Activated B cell treated with CpG ODN at 0.5 μM for 24 hours (primary cell): ENCODE measurements at regions not wholly inside any gene's neighbourhood (a gene's known extent, or its start where the extent isn't known, plus 50 kb on each side); places are given as distances from the start of the nearest gene placed in this dataset.

Experiments used
- ATAC-seq: fragments of 200-7000 bp; cut with Tn5 transposase; one replicate; pipeline ENCODE4 v1.10.0; 2021; ENCODE audit warnings: low read depth, mild to moderate bottlenecking, moderate library complexity
- CTCF ChIA-PET: fragments of 350-600 bp; sonication (Branson Sonifier 250); formaldehyde crosslinking; loops from one replicate; lab custom pipeline; 2021; ENCODE audit warnings: antibody characterized with exemption; lab: Charles Lee
- POLR2A ChIA-PET: fragments of 350-600 bp; sonication (Branson Sonifier 250); formaldehyde crosslinking; loops from one replicate; lab custom pipeline; 2021; ENCODE audit warnings: antibody characterized with exemption; lab: Charles Lee
- DNase-seq: peaks from one replicate; pipeline ENCODE4 v3.0.0; 2022
- H3K27ac Mint-ChIP-seq: one replicate; pipeline ENCODE4 v1.8.0; 2020; ENCODE audit warnings: mixed read lengths
- H3K27me3 Mint-ChIP-seq: one replicate; pipeline ENCODE4 v1.8.0; 2021; ENCODE audit warnings: mixed read lengths
- H3K36me3 Mint-ChIP-seq: one replicate; pipeline ENCODE4 v1.8.0; 2021; ENCODE audit warnings: low read depth, mixed read lengths
- H3K4me1 Mint-ChIP-seq: one replicate; pipeline ENCODE4 v1.8.0; 2021; ENCODE audit warnings: mixed read lengths
- H3K4me3 Mint-ChIP-seq: one replicate; pipeline ENCODE4 v1.8.0; 2020; ENCODE audit warnings: mild to moderate bottlenecking, mixed read lengths
- H3K9me3 Mint-ChIP-seq: one replicate; pipeline ENCODE4 v1.8.0; 2020; ENCODE audit warnings: mixed read lengths
- intact Hi-C: fragments of 100-400 bp; cut with micrococcal nuclease; formaldehyde crosslinking; loops from one replicate; pipeline ENCODE4 v1.15.1; 2024
- TF ChIP-seq, protein P1 (sequence below): fragments of 200-600 bp; IDR thresholded peaks from one replicate; pipeline ENCODE4 v1.8.0; 2022; ENCODE audit warnings: antibody characterized with exemption, mild to moderate bottlenecking

DNA sequence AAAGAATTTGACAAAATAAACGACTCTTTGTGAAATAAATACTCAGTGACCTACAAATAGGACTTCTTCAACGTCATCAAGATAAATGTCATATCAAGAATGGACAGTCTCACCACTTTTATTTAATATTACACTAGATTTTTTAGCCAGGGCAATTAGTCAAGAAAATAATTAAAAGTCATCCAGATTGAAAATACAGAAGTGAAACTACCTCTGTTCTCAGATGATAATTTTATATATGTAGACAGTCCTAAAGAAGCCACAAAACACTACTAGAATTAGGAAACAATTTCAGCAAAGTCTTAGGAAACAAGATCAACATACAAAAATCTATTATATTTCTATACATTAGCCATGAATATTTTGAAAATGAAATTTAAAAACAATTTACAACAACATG lies 689.6 kb upstream of the SEL1L start:
- DNase-seq (no peak), ATAC-seq (no peak)
- no peak overlapping the region for H3K4me3 Mint-ChIP-seq
- no peak overlapping the region for H3K27ac Mint-ChIP-seq
- peaks cover 5% of the 10 kb centered on the region for H3K9me3 Mint-ChIP-seq
- TF ChIP-seq, protein P1, sequence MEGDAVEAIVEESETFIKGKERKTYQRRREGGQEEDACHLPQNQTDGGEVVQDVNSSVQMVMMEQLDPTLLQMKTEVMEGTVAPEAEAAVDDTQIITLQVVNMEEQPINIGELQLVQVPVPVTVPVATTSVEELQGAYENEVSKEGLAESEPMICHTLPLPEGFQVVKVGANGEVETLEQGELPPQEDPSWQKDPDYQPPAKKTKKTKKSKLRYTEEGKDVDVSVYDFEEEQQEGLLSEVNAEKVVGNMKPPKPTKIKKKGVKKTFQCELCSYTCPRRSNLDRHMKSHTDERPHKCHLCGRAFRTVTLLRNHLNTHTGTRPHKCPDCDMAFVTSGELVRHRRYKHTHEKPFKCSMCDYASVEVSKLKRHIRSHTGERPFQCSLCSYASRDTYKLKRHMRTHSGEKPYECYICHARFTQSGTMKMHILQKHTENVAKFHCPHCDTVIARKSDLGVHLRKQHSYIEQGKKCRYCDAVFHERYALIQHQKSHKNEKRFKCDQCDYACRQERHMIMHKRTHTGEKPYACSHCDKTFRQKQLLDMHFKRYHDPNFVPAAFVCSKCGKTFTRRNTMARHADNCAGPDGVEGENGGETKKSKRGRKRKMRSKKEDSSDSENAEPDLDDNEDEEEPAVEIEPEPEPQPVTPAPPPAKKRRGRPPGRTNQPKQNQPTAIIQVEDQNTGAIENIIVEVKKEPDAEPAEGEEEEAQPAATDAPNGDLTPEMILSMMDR: no peak
- intact Hi-C loops: no loop called here
- ChIA-PET POLR2A (no interaction called here), CTCF (no interaction called here)
- no peaks in the 10 kb centered on the region for H3K36me3 Mint-ChIP-seq
- H3K27me3 Mint-ChIP-seq: no peaks in the 10 kb centered on the region
- no peaks in the 10 kb centered on the region for H3K4me1 Mint-ChIP-seq

DNA sequence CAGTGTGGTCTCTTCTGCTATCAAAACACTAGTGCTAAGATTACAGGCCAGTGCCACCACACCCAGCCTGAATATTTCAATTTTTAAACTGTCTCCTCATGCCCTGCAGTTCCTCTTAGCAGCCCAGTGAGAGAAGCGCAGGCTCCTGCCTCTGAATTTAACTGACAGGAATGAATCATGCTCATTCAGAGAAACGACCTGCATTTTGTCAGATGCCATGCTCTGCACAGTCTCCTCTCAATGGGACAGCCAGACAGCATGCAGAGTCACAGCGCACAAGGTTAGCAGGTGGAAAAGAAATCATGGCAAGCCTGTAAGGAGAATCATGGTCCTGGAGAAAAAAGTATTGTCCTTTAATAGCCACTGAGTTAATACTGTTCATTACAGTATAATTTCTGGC lies 691.0 kb upstream of the SEL1L start:
- TF ChIP-seq, protein P1: no peak
- Mint-ChIP-seq H3K4me1 (no peaks in the 10 kb centered on the region), H3K4me3 (no peak overlapping the region), H3K9me3 (peaks cover 5% of the 10 kb centered on the region), H3K27me3 (no peaks in the 10 kb centered on the region), H3K36me3 (no peaks in the 10 kb centered on the region), H3K27ac (no peak overlapping the region)
- DNase-seq (no peak), ATAC-seq (no peak)
- ChIA-PET POLR2A (no interaction called here), CTCF (no interaction called here)
- intact Hi-C loops: no loop called here

DNA sequence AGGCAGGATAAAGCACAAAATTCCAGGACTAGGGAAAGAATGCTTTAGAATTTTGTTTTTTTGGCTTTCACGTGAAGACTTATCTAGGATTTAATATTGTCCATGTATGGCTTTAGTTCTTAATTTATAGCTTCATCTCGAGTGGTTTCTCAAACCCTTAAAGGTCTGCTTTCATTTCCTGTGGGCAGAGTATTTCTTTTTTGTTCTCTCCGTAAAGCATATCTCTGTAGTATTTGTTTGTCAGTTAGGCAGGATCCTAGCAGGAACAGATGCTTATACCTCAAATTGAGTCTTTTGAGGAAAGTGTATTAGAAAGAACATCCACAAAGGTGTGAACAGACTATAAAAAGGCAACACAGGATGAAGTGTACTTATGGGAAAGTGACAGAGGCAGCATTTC lies 697.1 kb upstream of the SEL1L start:
- H3K27me3 Mint-ChIP-seq: no peaks in the 10 kb centered on the region
- ATAC-seq (no peak), DNase-seq (no peak)
- H3K4me3 Mint-ChIP-seq: no peak overlapping the region
- ChIA-PET CTCF (no interaction called here), POLR2A (no interaction called here)
- TF ChIP-seq, protein P1: no peak
- no peaks in the 10 kb centered on the region for H3K4me1 Mint-ChIP-seq
- intact Hi-C loops: no loop called here
- H3K27ac Mint-ChIP-seq: no peak overlapping the region
- H3K9me3 Mint-ChIP-seq: peaks cover 11% of the 10 kb centered on the region
- H3K36me3 Mint-ChIP-seq: no peaks in the 10 kb centered on the region

DNA sequence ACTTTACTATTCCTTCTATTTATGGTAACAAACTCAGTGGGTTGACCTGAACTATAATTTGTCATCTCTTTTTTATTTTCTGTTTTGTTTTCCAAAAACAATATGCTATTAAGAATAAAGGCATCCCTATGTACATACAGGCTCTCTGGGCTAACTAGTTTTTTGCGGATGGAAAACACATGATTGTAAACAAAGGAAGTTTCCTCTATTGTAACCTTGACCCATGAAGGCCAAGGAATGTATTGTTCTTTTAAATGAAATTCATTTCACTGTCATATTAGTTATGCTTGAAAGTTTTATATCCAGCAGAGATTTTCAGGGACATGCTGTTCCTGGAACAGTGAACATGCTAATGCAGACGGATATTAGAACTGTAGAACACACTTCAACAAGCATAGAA lies 705.0 kb upstream of the SEL1L start:
- peaks cover 24% of the 10 kb centered on the region for H3K9me3 Mint-ChIP-seq
- no peak for ATAC-seq
- no peak overlapping the region for H3K4me3 Mint-ChIP-seq
- intact Hi-C loops: no loop called here
- H3K27me3 Mint-ChIP-seq: no peaks in the 10 kb centered on the region
- H3K36me3 Mint-ChIP-seq: no peaks in the 10 kb centered on the region
- ChIA-PET POLR2A (no interaction called here), CTCF (no interaction called here)
- no peak for DNase-seq
- H3K4me1 Mint-ChIP-seq: no peaks in the 10 kb centered on the region
- H3K27ac Mint-ChIP-seq: no peak overlapping the region
- TF ChIP-seq, protein P1: no peak

DNA sequence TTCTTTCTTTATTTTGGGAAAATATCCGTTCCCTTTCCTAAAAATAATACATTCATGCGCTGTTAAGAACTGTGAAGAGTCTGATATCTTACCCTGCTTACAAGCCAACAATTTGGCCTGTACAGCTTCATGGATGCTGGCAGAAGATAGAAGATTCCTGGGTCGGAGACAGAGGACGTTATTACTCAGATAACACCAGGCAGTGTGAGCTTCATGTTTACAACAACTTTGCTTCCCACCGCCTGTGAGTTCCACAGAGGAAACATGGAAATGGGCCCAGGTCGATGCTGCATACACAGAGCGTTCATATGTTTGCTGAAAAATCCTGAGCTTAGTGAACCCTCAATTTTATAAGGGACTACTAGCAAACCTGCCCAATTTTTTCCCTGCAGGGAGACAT lies 705.6 kb upstream of the SEL1L start:
- POLR2A ChIA-PET: no interaction called here
- Mint-ChIP-seq H3K9me3 (peaks cover 23% of the 10 kb centered on the region), H3K36me3 (no peaks in the 10 kb centered on the region), H3K27ac (no peak overlapping the region), H3K4me3 (no peak overlapping the region), H3K27me3 (no peaks in the 10 kb centered on the region), H3K4me1 (no peaks in the 10 kb centered on the region)
- intact Hi-C loops: no loop called here
- CTCF ChIA-PET: no interaction called here
- no peak for ATAC-seq
- no peak for DNase-seq
- TF ChIP-seq, protein P1: no peak
